Endodermal cell (in vitro differentiated cells): ENCODE measurements at regions not wholly inside any gene's neighbourhood (a gene's known extent, or its start where the extent isn't known, plus 50 kb on each side); places are given as distances from the start of the nearest gene placed in this dataset.

Experiments
- DNase-seq: peaks from one replicate; pipeline ENCODE4 v3.0.0-alpha.2; 2017
- H3K27ac ChIP-seq: 2 replicates; pipeline ENCODE4 v1.5.1; 2013; ENCODE audit warnings: mild to moderate bottlenecking, low read depth, low read length, moderate library complexity
- H3K27me3 ChIP-seq: 2 replicates; pipeline ENCODE4 v1.6.1; 2013; ENCODE audit warnings: mild to moderate bottlenecking, low read length, moderate library complexity; ENCODE audit not compliant: insufficient read depth, control insufficient read depth, poor library complexity, severe bottlenecking
- H3K36me3 ChIP-seq: 2 replicates; pipeline ENCODE4 v1.7.0; 2013; ENCODE audit warnings: mild to moderate bottlenecking, low read length, moderate library complexity; ENCODE audit not compliant: control insufficient read depth, insufficient read depth
- H3K4me1 ChIP-seq: one replicate; pipeline ENCODE4 v1.7.0; 2013; ENCODE audit warnings: low read length; ENCODE audit not compliant: control insufficient read depth, insufficient read depth
- H3K4me3 ChIP-seq: 2 replicates; pipeline ENCODE4 v1.5.1; 2013; ENCODE audit warnings: mild to moderate bottlenecking, low read length, moderate library complexity
- H3K9ac ChIP-seq: 2 replicates; pipeline ENCODE4 v1.6.1; 2013; ENCODE audit warnings: mild to moderate bottlenecking, low read length, moderate library complexity; ENCODE audit not compliant: poor library complexity, severe bottlenecking; ENCODE audit errors: extremely low read depth
- H3K9me3 ChIP-seq: 2 replicates; pipeline ENCODE4 v1.6.1; 2013; ENCODE audit warnings: mild to moderate bottlenecking, low read length, moderate library complexity; ENCODE audit not compliant: control insufficient read depth
- H3K27ac Mint-ChIP-seq: 2 replicates; pipeline ENCODE4 v1.8.0; 2020; ENCODE audit warnings: mixed read lengths
- H3K27me3 Mint-ChIP-seq: 2 replicates; pipeline ENCODE4 v1.8.0; 2021; ENCODE audit warnings: mild to moderate bottlenecking, mixed read lengths; ENCODE audit not compliant: insufficient read depth
- H3K36me3 Mint-ChIP-seq: 2 replicates; pipeline ENCODE4 v1.8.0; 2020; ENCODE audit warnings: low read depth, mixed read lengths
- H3K4me1 Mint-ChIP-seq: 2 replicates; pipeline ENCODE4 v1.8.0; 2020; ENCODE audit warnings: mixed read lengths
- H3K4me3 Mint-ChIP-seq: 2 replicates; pipeline ENCODE4 v1.8.0; 2020; ENCODE audit warnings: mild to moderate bottlenecking, moderate library complexity, mixed read lengths
- H3K9me3 Mint-ChIP-seq: 2 replicates; pipeline ENCODE4 v1.8.0; 2020; ENCODE audit warnings: mild to moderate bottlenecking, mixed read lengths
- CTCF ChIP-seq: fragments of 200-600 bp; sonication (generic); conservative IDR thresholded peaks from 2 replicates; pipeline ENCODE4 v1.5.0; 2021; ENCODE audit warnings: antibody characterized with exemption, mild to moderate bottlenecking
- WGBS, 2 experiments: methylation state at CpG; one replicate each; pipeline versions ENCODE4 v1.1.5 to v1.1.7; 2013; ENCODE audit warnings: missing lambda C conversion rate in 2 of 2, mixed read lengths in 1 of 2; ENCODE audit not compliant: insufficient coverage in 1 of 2, insufficient read length in 1 of 2; 5-methylcytosine and 5-hydroxymethylcytosine counted together

- Histone ChIP-seq H3K9me3 (no peaks in the 10 kb centered on the region), H3K4me3 (no peak overlapping the region), H3K27me3 (no peaks in the 10 kb centered on the region), H3K36me3 (no peaks in the 10 kb centered on the region), H3K9ac (no peak overlapping the region), H3K4me1 (no peaks in the 10 kb centered on the region), H3K27ac (no peak overlapping the region)
- no peak for TF ChIP-seq CTCF
- Mint-ChIP-seq H3K27ac (no peak overlapping the region), H3K9me3 (no peaks in the 10 kb centered on the region), H3K4me3 (no peak overlapping the region), H3K27me3 (no peaks in the 10 kb centered on the region), H3K4me1 (peaks cover 12% of the 10 kb centered on the region), H3K36me3 (no peaks in the 10 kb centered on the region)
- no peak for DNase-seq
- WGBS, 2 experiments: 94 to 98% methylated on average over 7 to 9 of the region's 9 CpGs
Observed at GRCh38 chr5:14954616-14955343, 83.2 kb upstream of the ANKH start.

- no peak overlapping the region for H3K27ac Mint-ChIP-seq
- Histone ChIP-seq H3K4me1 (no peaks in the 10 kb centered on the region), H3K4me3 (no peak overlapping the region), H3K36me3 (no peaks in the 10 kb centered on the region), H3K9me3 (no peaks in the 10 kb centered on the region), H3K27ac (no peak overlapping the region), H3K27me3 (no peaks in the 10 kb centered on the region), H3K9ac (no peak overlapping the region)
- no peak for TF ChIP-seq CTCF
- WGBS, 2 experiments: no CpG with 5 or more reads among the region's 1 CpG
- H3K4me3 Mint-ChIP-seq: no peak overlapping the region
- no peaks in the 10 kb centered on the region for H3K36me3 Mint-ChIP-seq
- H3K27me3 Mint-ChIP-seq: no peaks in the 10 kb centered on the region
- no peak for DNase-seq
- H3K9me3 Mint-ChIP-seq: no peaks in the 10 kb centered on the region
- peaks cover 12% of the 10 kb centered on the region for H3K4me1 Mint-ChIP-seq
Observed at GRCh38 chr5:14954216-14954615, 82.6 kb upstream of the ANKH start.

GRCh38 chr5:14953075-14953607, 81.6 kb upstream of the ANKH start:
- Histone ChIP-seq H3K36me3 (no peaks in the 10 kb centered on the region), H3K9me3 (no peaks in the 10 kb centered on the region), H3K4me3 (no peak overlapping the region), H3K9ac (no peak overlapping the region), H3K27ac (no peak overlapping the region), H3K27me3 (no peaks in the 10 kb centered on the region), H3K4me1 (no peaks in the 10 kb centered on the region)
- no peak overlapping the region for H3K27ac Mint-ChIP-seq
- H3K36me3 Mint-ChIP-seq: no peaks in the 10 kb centered on the region
- no peak for DNase-seq
- no peaks in the 10 kb centered on the region for H3K9me3 Mint-ChIP-seq
- TF ChIP-seq CTCF: no peak
- H3K4me1 Mint-ChIP-seq: peaks cover 12% of the 10 kb centered on the region
- no peaks in the 10 kb centered on the region for H3K27me3 Mint-ChIP-seq
- 95 to 98% methylated on average over 7 to 8 of the region's 8 CpGs for WGBS, 2 experiments
- no peak overlapping the region for H3K4me3 Mint-ChIP-seq
